ENCODE measurements at regions not wholly inside any gene's neighbourhood (a gene's known extent, or its start where the extent isn't known, plus 50 kb on each side); places are given as distances from the start of the nearest gene placed in this dataset.

DNA sequence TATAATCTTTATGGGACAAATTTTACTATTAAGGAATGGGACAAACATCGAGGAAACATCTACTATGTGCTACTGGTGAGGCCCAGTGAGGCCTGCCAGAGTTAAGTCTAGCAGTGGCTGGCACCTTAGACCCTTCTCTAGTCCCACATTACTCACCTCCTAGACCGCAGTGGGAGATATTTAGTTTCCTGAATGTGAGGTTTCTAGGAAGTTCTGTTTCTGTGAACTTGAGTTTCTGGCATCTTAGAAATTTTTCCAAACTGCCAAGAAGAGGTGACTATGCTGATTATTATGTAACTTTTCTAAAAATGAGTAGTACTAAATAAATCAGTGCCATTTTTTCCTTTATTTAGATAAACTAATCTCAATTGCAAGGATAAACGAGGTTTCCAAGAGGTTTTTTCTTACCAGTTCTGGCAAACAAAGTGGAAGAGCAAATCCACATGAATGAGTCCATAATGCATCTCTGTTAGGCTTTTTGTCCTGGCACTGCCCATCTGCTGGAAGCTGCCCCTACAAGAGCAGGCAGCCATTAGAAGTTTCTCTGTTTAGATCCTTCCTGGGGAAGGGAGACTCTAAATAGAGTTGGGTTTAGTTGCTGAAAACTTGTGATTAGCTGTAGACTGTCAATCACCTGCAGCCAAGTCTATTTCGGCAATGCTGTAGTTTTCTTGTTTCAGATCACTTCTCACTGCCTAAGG lies 348.7 kb downstream of the MAN2A1 start:
- no peak for DNase-seq

DNA sequence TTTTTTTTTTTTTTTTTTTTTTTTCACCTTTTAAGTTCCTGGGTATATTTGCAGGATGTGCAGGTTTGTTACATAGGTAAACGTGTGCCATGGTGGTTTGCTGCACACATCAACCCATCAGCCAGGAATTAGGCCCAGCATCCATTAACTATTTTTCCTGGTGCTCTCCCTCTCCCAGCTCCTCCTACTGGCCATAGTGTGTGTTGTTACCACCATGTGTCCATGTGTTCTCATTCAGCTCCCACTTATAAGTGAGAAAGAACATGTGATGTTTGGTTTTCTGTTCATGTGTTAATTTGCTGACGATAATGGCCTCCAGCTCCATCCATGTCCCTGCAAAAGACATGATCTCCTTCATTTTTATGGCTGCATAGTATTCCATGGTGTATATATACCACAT lies 350.5 kb downstream of the MAN2A1 start:
- no peak for DNase-seq

DNA sequence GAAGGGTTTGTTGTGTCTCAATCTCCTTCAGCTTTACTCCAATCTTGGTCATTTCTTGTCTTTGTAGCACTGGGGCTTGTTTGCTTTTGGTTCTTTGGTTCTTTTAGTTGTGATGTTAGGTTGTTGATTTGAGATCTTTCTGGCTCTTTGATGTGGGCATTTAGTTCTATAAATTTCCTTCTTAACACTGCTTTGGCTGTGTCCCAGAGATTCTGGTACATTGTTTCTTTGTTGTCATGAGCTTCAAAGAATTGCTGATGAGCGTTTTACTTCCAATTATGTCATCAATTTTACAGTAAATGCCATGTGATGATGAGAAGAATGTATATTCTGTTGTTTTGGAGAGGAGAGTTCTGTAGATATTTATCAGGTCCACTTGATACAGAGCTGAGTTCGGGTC lies 353.3 kb downstream of the MAN2A1 start:
- no peak for DNase-seq

DNA sequence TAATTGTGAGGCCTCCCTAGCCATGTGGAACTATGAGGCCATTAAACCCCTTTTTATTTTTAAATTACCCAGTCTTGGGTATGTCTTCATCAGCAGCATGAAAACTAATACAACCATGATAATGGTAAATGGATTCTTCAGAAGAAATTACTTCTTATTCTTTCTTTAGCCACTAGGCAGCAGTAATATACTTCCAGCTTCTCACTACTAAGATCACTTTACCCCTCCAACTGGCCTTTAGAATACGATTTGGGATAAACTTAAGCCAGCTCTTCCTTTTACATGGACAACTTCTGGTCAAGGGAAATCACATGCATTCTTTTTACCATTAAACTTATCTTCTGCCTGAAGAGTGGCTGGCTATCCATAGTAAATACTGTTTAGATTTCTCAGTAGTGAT lies 355.4 kb downstream of the MAN2A1 start:
- DNase-seq = no peak

DNA sequence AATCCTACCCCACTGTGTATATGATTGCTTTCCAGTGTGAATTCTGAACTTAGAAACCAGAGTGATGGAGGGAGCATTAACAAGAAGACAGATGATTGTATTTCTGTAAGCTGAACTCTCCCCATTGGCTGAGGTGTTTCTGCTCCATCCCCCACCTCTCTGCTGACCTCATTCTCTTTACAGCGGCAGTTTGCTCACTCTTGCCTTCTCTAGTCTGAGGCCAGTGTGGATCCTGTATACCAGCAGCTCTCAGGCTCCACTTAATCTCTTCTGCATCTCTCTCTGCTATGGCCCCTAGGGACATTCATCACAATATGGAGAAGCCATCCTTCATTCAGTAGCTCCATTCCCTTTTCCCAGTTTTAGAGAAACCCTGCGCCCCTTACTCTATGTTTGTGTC lies 358.8 kb downstream of the MAN2A1 start:
- DNase-seq = no peak

DNA sequence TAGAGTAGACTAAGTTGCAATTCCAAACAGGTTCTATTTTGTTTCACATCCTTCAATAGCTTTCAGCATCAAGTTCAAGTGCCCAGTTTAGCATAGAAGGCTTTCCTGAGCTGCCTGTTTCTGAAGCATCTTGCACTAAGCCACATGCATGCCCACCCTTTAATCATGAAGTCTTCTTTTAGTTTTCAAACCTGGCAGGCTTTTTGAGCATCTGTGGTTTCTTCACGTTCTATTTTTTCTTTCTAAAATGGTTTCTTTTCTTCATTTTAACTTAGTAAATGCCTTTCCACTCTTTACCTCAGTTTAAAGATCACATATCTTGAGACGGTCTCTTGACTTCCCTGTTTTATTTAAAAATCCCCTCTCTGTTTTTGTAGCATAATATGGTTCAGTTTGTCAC lies 360.1 kb downstream of the MAN2A1 start:
- DNase-seq = no peak

DNA sequence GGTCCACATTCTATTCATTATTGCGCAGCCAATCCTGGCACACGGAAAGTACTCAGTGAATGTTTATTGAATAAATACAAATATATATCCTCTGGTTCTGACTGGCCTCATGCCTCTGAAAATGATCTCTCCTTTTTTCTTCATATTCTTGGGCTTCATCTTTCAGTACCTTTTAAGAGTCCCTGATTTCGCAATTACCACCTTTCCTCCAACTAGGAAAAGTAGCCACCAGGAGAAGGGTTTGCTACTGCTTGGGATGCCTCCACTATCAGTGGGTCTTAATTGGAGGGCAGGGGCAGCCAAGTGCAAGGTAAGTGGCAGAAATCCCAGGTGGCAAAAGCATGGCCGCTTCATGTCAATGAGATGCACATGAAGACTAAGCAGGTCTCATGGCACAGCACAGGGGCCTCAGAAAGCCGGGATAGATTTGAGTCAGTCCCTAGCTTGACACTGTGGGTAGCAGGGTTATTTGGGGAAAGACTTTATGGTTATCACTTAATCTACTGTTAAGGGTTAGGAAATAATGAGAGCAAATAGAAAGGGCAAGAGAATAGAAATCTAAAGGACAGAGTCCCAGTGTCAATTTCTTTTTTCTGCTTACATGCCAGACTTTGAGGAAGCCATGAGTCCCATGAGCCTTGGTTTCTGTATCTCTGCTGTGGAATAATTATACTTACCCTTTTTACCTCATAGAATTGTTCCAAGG lies 361.1 kb downstream of the MAN2A1 start:
- DNase-seq = no peak

DNA sequence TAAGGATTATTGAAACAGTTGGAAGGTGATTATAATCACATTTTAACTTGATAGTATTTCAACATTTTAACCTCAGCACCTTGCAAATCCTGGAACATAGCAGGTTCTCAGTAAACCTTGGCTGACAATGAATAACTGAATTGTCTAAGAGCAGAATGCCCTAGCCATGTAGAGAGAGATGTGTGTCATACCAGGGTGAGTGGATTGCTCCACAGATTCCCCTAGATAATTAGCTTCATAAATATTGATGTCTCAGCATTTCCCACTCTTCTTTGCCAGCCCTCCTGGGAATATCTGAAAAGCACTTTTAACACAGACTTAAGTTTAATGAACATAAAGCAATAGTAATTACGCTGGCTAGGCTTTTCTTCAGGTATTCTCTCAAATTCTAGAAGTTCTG lies 363.5 kb downstream of the MAN2A1 start:
- DNase-seq = no peak

DNA sequence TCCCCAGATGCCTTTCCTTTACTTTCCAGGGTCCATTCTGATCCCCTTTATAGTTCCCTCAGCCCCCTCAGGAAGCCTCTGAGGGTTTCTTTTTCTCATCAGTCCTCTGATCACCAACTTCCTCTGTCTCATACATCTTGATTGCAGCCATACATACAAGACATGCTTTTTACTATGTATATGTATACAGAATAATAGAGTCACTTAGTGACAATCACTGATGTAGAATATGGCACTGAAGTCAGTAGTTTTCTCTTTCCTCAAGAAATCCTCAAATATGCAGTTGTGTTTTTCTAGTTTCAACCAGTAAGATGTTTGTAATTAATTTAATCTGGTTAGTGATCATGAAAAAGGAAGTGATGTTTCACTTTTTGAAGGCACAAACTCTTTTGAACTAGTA lies 364.1 kb downstream of the MAN2A1 start:
- no peak for DNase-seq

DNA sequence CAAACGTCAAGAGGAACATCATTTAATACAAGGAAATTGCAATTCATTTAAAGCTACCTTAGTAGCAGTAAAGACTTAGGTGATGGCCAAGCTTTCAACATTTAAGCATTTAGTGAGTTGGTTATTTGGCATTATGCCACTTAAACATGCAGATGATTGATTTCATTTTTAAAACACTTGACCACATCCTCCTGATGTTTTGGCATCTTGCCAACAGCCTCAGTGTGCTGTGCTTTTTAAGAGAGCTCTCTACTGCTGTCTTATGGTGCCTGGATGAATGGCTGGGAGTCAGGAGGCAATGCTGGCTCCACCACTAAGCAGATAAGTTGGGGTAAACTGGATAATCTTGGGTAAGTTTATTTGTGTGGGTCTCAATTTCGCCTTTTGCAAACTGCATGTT lies 364.5 kb downstream of the MAN2A1 start:
- DNase-seq = peak; percentile 30 to 59

DNA sequence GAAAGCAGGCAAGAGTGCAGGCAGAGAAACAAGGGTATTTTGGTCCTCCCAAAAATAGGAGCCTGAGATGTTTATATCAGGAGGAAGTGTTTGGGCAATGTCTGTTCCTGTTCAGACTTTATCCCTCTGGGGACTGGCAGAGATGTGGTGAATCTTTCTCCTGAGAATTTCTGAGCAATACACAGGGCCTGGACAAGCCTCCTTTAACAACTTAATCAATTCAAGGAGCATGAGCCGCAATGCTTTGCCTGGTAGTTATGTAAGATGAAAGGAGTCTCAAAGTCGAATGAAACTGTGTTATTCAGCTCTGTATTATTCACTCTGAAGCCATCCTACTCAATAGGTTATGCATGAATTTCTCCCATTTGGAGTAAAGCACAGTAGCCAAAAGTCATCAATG lies 365.6 kb downstream of the MAN2A1 start:
- no peak for DNase-seq

DNA sequence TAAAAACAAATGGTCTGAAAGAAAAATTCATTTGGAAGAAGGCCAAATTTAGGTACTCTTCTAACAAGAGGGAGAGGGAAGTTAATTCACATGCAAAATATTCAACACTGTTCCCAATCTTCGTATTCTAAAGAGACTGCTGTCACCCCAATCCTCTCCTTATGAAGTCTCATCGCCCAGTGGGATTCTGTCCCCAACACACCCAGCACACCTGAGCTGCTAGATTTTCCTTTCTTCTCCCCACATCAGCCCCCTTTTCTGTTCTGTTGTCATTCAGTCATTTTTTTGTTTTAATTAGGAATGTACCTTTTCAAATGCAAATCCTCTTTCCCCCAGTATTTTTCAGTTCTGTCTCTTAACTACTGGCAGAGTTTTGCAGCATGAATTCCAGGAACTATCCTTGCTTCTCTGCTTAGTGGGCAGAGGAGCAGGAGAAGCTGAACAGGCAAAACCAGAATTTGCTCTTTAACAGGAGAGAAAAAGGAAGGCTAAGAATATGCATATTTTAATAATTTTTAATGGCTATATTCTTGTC lies 366.9 kb downstream of the MAN2A1 start:
- no peak for DNase-seq

DNA sequence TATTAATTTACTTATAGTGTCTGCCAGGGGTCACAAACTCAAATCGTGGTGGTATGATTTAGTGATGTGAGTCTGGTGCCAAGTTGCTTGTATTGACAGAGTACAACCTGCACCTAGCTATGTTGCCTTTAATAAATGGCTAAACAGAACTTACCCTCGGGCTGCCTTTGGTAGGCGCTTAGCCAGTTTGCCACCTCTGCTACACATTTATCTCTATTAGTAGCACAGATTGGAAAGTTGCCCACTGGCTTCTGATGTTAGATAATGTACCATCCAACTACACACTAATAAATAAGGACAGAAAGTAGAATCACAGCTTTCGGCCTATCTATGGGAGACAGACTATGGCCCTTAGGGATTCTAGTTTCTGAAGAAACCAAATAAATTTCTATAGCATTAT lies 368.4 kb downstream of the MAN2A1 start:
- no peak for DNase-seq

DNA sequence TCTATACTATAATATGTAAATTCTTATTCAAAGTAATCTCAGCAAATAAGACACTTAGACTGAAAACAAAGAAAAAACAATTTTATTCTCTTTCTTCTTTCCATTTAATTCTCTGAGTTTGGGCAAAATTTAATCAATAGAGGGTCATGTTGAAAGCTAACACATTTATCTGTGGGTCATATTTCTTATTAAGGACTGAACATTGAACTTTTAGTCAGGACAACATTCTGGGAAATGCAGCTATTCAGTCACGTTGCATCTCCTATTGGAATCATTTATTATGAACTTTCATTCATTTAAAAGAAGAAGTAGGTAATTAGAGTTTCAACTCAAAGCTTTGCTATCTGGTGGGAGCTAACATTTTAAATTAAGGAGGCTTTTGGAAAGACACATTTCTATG lies 372.5 kb downstream of the MAN2A1 start:
- no peak for DNase-seq

DNA sequence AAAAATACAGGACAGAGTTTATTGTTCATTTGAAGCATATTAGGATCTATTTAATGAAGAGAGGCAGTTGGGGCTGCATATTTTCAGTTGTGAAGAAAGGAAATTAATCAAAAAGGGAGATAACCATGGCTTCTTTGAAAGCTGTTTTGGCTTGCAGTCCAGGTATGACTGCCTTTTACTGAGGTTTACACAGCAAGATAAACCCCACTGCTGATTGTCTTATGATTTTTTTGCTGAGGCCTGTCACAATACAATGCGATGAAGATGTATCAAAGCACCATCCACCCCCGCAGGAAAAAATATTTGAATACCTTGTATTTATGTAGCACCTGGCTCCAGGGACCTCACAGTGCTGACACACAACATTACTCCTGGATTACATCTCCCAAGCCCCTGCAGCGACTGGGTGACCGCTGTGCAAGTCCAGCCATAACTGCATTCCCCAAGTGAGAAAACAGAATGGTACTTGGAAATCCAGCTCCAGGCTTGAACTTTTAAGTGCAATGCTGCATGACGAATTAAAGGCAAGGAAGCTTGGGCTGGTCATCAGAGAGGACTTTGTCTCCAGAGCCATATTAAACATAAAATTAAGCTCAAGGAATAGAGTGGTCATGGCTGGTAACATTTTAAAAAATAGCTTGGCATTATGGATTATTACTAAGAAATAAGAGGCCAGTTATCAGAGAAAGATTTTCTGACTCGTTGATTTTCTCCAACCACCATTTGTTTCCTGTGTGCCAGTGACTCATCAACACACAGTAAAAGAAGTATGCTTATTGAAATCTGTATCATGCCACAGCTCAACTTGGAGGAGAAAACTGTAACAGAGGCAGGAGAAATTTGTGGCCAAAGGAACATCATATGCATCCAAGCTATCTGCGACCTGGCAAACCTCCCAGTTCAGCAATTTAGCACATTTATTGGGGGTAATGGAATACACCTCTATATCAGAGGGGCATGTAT lies 374.2 kb downstream of the MAN2A1 start:
- DNase-seq = no peak

DNA sequence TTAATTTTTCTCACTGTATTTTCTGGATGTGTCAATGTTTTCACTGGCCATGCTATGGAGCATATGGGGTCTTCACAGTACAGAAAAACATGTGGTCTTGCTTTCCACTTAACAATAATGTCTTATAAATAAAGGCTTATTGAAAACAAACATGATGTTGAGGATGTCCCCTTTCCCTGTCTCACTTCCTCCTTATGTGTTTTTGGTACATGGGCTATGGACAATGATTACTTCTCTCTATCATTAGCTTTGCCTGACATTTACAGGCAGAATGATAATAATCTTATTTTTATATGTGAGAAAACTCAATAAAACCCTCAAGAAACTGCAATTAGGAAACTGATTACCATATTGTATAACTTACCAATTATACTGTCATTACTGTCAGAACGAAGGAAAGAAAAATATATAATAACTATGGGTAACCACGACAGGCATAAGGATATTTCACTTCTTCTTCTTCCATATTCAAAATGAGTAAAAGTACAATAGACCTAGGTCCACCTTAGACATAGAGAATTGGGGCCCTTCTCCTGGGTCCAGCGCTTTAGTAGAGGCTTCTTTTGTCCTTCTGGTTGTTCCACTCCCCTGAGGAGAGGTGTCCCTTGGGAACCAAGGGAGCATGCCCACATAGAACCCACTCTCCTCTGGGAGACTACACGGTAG lies 375.0 kb downstream of the MAN2A1 start:
- no peak for DNase-seq

DNA sequence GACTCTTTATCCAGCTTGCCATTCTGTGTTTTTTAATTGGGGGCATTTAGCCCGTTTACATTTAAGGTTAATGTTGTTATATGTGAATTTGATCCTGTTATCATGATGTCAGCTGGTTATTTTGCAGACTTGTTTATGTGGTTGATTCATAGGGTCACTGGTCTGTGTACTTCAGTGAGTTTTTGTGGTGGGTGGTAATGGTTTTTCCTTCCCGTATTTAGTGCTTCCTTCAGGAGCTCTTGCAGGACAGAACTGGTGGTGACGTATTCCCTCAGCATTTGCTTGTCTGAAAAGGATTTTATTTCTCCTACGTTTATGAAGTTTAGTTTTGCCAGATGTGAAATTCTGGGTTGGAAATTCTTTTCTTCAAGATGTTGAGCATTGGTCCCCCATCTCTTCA lies 381.1 kb downstream of the MAN2A1 start:
- no peak for DNase-seq

DNA sequence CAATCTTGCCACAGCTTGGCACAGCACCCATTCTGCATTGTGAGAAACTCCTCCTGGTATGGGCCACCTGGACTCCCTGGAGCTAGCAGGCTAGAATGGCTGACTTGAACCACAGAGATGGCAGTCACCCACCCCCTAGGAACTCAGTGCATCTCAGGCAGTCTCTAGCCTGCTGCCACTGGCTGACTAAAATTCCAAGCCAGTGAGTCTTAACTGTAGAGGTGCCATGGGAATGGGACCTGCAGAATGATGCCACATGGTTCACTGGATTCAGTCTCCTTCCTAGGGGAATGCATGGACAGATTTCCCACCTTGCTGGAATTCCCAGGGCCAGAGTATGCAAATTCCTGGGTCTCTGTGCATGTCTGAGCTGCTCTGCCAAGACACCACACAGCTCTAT lies 382.9 kb downstream of the MAN2A1 start:
- no peak for DNase-seq

DNA sequence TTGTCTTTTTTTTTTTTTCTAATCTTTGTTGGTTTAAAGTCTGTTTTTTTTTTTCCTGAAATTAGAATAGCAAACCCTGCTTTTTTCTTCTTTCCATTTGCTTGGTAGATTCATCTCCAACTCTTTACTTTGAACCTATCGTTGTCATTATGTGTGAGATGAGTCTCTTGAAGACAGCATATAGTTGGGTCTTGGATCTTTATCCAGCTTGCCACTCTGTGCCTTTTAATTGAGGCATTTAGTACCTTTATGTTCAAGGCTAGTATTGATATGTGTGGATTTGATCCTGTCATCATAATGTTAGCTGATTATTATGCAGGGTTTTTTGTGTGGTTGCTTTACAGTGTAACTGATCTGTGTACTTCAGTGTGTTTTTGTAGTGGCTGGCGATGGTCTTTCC lies 383.8 kb downstream of the MAN2A1 start:
- no peak for DNase-seq

DNA sequence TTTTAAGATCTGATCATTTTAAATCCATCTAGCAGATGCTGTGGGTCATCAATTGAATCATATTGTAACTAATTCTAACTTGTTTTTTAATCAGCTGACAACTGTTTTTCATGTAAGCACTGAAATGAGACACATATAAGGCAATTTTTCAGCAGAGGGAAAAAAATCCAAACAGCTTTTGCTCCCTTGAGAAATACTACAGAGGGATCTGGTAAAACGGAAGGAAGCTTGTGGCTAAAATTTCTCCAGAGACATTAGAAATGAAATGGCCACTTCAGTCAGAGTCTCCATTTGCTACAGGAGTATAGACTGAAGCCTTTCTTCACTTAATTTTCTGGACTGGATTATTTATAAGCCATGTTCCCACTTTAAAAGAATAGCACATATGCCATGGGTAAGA lies 385.9 kb downstream of the MAN2A1 start:
- DNase-seq = no peak

DNA sequence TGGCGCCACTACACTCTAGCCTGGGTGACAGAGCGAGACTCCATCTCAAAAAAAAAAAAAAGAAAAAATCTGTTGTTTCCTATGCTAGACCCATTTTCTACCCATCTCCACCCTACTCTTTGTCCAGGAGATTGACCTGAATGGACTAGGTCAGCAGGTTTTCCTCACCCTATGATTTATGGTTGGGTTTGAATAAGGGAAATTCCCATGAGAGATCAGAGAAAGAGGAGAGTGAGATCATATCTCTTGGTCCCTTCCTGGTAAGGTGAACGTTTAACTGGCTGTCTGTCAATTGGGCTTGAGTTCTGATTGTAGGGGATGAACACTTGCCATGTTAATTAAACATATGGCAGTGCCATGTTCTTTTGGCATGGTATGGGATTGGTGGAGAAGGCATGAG lies 387.4 kb downstream of the MAN2A1 start:
- no peak for DNase-seq

DNA sequence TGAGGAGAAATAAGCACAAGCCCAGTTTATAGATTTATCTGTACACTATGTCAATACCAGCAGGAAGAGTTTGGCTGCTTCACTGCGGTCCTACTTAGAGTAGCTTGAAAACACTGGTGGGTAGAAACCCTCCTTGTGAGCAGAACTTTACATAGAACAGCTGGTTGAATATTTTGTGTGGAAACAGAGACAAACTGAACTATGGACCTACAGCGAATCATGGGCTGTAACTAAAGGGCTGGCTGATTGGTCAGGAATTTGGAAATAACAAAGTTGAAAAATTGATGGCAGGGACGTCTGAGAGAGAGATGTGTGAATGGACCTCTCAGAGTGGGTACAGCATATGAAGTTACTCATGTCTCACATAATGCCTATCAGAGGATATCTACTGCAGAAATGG lies 392.5 kb downstream of the MAN2A1 start:
- no peak for DNase-seq

DNA sequence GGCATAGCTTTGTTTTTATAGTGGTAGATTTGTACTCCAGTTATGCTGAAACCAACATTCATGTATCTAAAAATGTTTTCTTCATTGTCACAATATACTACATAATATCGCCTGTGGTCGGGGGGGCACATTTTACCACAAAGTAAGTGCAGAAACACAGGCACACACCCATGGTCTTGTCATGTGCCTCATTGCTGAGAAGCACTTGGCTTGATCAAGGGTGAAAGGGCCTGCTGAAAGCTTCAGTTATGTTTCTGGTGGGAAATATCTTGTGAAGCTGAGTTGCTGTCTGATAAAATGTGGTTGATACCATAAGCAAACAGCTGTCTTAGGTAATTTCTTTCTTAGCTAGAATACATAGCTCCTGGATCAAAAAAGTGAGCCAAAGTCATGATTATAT lies 393.1 kb downstream of the MAN2A1 start:
- no peak for DNase-seq

Data from stimulated activated CD4-positive, alpha-beta T cell treated with anti-CD3 and anti-CD28 coated beads, Interleukin-4, amount 100 ng/mL, for 4 hours (primary cell).